Epithelial cell of proximal tubule (primary cell): ENCODE measurements at regions not wholly inside any gene's neighbourhood (a gene's known extent, or its start where the extent isn't known, plus 50 kb on each side); places are given as distances from the start of the nearest gene placed in this dataset.
A peak's percentile ranks its signal among the peaks of the same experiment; 100 is the strongest.

ENCODE experiments used
- DNase-seq: peaks from one replicate; pipeline ENCODE4 v3.0.0-alpha.2; 2011; ENCODE audit warnings: low read depth
- H3K4me3 ChIP-seq: 2 replicates; pipeline ENCODE4 v1.5.1; 2011; ENCODE audit warnings: low read depth, mild to moderate bottlenecking, low read length
- TF ChIP-seq, protein P1 (sequence below): conservative IDR thresholded peaks from 2 replicates; pipeline ENCODE4 v1.5.1; 2012; ENCODE audit warnings: low read depth, mild to moderate bottlenecking, low read length

DNA sequence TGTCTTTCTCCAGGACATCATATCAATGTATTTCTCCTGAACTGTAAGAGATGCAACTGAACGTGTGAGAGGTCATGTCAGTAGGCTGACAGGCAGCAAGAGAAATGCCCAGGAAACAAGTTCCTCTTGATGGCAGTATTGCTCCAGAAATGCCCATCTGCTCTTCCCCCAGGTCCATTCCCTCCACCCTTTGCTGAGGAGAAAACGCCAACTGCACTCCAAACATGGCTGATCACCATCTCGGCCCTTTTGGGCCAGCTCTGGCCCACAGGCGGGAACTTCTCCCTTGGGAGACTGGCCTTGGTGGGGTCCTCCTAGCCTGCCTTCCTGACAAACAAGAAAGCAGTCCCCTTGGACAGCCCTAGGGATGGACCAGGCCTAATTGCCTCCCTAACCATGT lies 276.5 kb upstream of the AGTR2 start:
- TF ChIP-seq, protein P1, sequence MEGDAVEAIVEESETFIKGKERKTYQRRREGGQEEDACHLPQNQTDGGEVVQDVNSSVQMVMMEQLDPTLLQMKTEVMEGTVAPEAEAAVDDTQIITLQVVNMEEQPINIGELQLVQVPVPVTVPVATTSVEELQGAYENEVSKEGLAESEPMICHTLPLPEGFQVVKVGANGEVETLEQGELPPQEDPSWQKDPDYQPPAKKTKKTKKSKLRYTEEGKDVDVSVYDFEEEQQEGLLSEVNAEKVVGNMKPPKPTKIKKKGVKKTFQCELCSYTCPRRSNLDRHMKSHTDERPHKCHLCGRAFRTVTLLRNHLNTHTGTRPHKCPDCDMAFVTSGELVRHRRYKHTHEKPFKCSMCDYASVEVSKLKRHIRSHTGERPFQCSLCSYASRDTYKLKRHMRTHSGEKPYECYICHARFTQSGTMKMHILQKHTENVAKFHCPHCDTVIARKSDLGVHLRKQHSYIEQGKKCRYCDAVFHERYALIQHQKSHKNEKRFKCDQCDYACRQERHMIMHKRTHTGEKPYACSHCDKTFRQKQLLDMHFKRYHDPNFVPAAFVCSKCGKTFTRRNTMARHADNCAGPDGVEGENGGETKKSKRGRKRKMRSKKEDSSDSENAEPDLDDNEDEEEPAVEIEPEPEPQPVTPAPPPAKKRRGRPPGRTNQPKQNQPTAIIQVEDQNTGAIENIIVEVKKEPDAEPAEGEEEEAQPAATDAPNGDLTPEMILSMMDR: peak; percentile 43
- DNase-seq: no peak
- H3K4me3 ChIP-seq: no peak overlapping the region

DNA sequence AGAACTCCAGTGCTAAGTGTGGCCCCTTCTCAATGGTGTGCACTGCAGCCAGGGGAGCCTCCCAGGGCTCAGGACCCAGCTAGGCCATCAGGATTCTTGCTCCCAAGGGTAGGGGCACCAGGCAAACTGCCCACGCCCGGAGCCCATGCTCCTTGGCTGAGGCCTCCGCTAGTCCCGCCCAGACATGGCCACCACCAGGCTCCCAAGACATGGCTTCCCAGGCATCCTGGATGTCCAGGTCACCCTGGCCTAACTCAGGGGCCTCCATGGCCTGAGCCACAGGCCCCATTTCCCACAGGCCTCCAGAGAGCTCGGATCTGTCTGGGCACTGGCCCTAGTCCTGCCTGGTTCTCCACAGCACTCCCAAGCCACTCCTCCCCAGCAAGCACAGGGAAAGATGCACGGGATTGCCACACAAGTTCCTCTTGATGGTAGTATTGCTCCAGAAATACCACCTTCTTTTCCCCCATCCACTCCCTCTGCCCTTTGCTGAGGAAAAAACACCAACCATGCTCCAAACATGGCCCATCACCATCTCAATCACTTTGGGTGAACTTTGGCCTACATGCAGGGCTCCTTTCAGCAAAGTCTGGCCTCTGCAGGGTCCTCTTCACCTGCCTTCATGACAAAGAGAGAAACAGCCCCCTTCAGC lies 274.7 kb upstream of the AGTR2 start:
- H3K4me3 ChIP-seq: no peak overlapping the region
- no peak for DNase-seq
- TF ChIP-seq, protein P1: no peak

DNA sequence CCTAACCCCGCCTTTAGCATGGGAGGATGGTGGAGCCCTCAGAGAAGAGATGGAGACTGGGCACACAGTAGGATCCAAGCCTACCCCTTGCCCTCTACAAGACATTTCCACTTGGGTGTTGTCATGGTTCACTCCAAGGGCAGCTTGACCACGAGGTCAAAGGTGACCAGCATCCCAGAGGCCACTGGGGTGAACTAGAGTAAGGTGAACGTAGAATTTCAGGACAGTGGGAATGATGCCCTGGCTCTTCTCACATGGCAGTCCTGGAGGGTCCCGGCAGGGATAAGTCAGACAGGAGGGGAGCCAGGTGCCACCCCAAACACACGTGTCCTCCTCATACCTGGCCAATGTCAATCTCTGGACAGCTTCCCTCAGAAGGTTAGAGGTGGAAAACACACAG lies 274.2 kb upstream of the AGTR2 start:
- TF ChIP-seq, protein P1: no peak
- no peak overlapping the region for H3K4me3 ChIP-seq
- DNase-seq: no peak

DNA sequence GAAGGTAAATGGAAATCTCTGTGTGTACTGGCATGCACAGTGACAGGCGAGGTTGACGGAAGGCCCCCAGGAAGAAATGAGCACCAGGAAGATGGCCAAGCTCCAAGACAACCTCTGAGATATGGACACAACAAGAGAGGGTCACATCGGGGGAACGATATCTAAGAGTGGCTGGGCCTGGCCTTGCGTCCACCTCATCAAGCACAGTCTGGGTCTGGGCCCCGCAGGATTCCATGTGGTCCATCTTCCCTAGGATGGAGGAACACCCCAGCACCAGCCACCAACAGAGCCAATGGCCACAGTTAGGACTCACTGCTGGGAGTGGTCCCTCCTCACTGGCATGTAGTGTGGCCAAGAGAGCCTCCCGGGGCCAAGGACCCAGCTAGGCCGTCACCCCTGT lies 272.6 kb upstream of the AGTR2 start:
- no peak for DNase-seq
- no peak overlapping the region for H3K4me3 ChIP-seq
- TF ChIP-seq, protein P1: no peak

DNA sequence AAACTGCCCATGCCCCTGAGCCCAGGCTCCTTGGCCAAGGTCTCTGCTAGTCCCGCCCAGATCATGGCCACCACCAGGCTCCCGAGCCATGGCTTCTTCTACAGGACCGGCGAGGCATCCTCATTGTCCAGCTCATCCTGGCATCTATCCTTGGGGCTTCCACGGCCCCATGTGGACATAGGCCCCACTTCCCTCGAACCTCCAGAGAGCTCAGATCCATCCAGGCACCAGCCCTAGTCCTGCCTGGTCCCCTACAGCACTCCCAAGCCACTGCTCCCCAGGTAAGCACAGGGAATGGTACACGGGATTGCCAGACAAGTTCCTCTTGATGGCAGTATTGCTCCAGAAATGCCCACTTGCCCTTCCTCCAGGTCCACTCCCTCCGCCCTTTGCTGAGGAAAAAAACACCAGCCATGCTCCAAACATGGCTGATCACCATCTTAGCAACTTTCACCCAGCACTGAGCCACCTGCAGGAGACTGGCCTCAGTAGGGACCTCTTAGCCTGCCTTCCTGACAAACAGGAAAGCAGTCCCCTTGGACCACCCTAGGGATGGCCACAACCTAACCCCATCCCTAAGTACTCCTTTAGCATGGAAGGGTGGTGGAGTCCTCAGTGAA lies 272.1 kb upstream of the AGTR2 start:
- TF ChIP-seq, protein P1: no peak
- H3K4me3 ChIP-seq: no peak overlapping the region
- DNase-seq: no peak

DNA sequence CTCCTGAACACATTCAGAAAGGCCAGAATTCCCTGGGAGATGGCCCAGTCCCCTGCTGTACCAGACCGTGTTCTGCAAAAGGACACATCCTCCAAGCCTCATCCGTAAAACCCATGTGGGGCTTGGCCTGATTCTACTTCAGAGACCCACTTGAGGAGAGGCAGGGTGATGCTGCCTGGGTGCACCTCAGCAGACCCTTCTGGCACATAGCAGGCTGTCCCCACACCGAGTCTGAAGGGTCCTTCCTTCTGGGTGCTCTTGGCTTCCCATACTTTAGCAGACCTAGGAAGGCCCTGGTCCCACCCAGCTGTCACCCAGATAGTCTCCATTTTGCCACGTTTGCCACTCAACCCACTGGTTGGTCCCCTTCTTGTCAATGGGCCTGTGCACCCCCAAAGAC lies 270.1 kb upstream of the AGTR2 start:
- H3K4me3 ChIP-seq: no peak overlapping the region
- TF ChIP-seq, protein P1: no peak
- no peak for DNase-seq

DNA sequence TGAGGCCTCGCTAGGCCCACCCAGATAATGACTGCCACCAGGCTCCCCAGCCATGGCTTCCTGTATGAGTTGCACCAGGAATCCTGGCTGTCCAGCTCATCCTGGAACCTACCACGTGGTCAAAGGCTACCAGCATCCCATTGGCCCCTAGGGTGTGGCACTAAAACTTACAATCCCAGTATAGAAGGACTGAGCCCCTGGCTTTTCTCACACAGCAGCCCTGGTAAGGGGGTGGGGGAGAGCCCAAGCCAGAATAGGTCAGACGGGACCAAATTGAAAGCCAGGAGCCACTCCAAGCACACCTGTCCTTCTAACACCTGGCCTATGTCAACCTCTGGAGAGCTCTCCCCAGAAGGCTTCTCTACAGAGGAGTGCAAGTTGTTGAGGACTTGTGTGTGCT lies 269.3 kb upstream of the AGTR2 start:
- H3K4me3 ChIP-seq: no peak overlapping the region
- no peak for DNase-seq
- TF ChIP-seq, protein P1: no peak
